ENCODE measurements at regions not wholly inside any gene's neighbourhood (a gene's known extent, or its start where the extent isn't known, plus 50 kb on each side); places are given as distances from the start of the nearest gene placed in this dataset.
A peak's percentile ranks its signal among the peaks of the same experiment; 100 is the strongest.

- TF ChIP-seq CHD2 (IDR thresholded peaks at IDR 0.05; ENCODE audit: low read length) (0 out of 2 replicates have a peak, but pooled peaks have one; percentile 60), SAP30 (IDR thresholded peaks at IDR 0.05; ENCODE audit: insufficient read depth, insufficient replicate concordance, low read length) (no peak), RBBP5 (IDR thresholded peaks at IDR 0.05; ENCODE audit: borderline replicate concordance, low read depth, low read length) (0 out of 2 replicates have a peak, but pooled peaks have one; percentile 67), EZH2 (IDR thresholded peaks at IDR 0.05; ENCODE audit: low read depth, low read length, severe bottlenecking) (no peak), BRCA1 (IDR thresholded peaks at IDR 0.05; ENCODE audit: low read depth, low read length) (no peak), BCL11A (IDR thresholded peaks at IDR 0.05; ENCODE audit: low read depth in 2 of 2, low read length in 2 of 2) (no peak), YY1 (IDR thresholded peaks at IDR 0.05; ENCODE audit: low read depth, low read length) (no peak), CTBP2 (IDR thresholded peaks at IDR 0.05; ENCODE audit: borderline replicate concordance, insufficient read depth, insufficient read length, low read length) (no peak), EP300 (IDR thresholded peaks at IDR 0.05; ENCODE audit: borderline replicate concordance in 1 of 2, low read depth in 2 of 2, low read length in 2 of 2) (peak in 1 of 2 experiments; percentile 6; a peak in 1 of 3 replicates), ATF2 (IDR thresholded peaks at IDR 0.05; ENCODE audit: low read length) (no peak), CEBPB (IDR thresholded peaks at IDR 0.05; ENCODE audit: low read depth, low read length) (no peak), POU5F1 (IDR thresholded peaks at IDR 0.05; ENCODE audit: low read depth, low read length) (no peak), KDM4A (IDR thresholded peaks at IDR 0.05; ENCODE audit: low read depth, low read length, severe bottlenecking) (no peak), POLR2A (IDR thresholded peaks at IDR 0.05; ENCODE audit: control extremely low read depth in 1 of 2, low read depth in 2 of 2, low read length in 2 of 2) (no peak), RAD21 (IDR thresholded peaks at IDR 0.05 in 1 of 2, conservative IDR thresholded peaks at IDR 0.05 in 1 of 2; ENCODE audit: low read depth in 2 of 2, low read length in 2 of 2) (peak; percentile 72 to 81), SP1 (IDR thresholded peaks at IDR 0.05; ENCODE audit: low read depth, low read length) (peak; percentile 73; the same call in 1 of the 2 replicates), TAF1 (IDR thresholded peaks at IDR 0.05; ENCODE audit: low read depth, low read length) (no peak), NANOG (IDR thresholded peaks at IDR 0.05; ENCODE audit: insufficient read depth, low read depth, low read length, poor library complexity, severe bottlenecking) (no peak), CREB1 (IDR thresholded peaks at IDR 0.05) (no peak), POLR2AphosphoS5 (IDR thresholded peaks at IDR 0.05; ENCODE audit: low read depth, low read length) (no peak), MAFK (IDR thresholded peaks at IDR 0.05; ENCODE audit: low read depth, low read length) (no peak), ZNF274 (IDR thresholded peaks at IDR 0.05; ENCODE audit: borderline replicate concordance, extremely low read depth, low read length) (no peak), JUND (IDR thresholded peaks at IDR 0.05; ENCODE audit: low read length) (no peak), BACH1 (IDR thresholded peaks at IDR 0.05; ENCODE audit: low read length) (no peak)
Measured at GRCh38 chr3:177521305-177521704, 324.0 kb upstream of the TBL1XR1 start (continued).
